ENCODE measurements at regions not wholly inside any gene's neighbourhood (a gene's known extent, or its start where the extent isn't known, plus 50 kb on each side); places are given as distances from the start of the nearest gene placed in this dataset.

GRCh38 chr2:60262178-60262577, 291.3 kb downstream of the BCL11A start:
- no peak for TF ChIP-seq EP300 (IDR thresholded peaks at IDR 0.05)
- no peak for TF ChIP-seq CTCF (IDR thresholded peaks at IDR 0.05)
